NCI-H1694 treated with DMSO at 0.1 percent for 48 hours (cell line): ENCODE measurements at regions not wholly inside any gene's neighbourhood (a gene's known extent, or its start where the extent isn't known, plus 50 kb on each side); places are given as distances from the start of the nearest gene placed in this dataset.
"Not testable (repeated sequence)": the region's sequence is repeated elsewhere in the genome, so short reads cannot be mapped to it uniquely, and the experiment has no call there.

Source experiments
- DNase-seq: peaks from one replicate; lab custom pipeline; 2025; lab: John Stamatoyannopoulos, UW

DNA sequence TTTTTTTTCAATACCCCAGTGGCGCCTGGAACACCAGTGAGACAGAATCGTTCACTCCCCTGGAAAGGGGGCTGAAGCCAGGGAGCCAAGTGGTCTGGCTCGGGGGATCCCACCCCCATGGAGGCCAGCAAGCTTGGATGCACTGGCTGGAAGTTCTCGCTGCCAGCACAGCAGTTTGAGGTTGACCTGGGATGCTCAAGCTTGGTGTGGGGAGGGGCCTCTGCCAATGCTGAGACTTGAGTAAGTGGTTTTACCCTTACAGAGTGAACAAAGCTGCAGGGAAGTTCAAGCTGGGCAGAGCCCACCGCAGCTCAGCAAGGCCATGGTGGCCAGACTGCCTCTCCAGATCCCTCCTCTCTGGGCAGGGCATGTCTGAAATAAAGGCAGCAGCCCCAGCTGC, 276.2 kb upstream of the CNTN6 start:
- DNase-seq = no peak

DNA sequence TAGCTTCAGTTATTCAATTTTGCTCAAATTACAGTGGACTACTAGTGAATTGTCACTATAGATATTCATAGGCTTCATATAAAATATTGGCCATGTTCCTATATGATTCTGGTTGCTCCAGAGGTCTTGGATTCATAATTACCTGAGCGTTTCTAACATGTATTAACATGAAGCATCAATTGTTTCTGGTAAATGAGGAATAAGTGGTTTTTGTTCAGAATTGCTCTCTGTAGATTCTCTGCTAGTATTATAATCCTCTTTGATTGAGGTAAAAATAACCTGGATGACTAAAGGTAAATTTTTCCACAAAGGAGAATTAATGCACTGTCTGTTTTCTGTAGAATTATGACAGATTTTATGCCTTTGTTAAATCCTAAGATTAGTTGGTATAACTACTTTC, 258.1 kb upstream of the CNTN6 start:
- no peak for DNase-seq

DNA sequence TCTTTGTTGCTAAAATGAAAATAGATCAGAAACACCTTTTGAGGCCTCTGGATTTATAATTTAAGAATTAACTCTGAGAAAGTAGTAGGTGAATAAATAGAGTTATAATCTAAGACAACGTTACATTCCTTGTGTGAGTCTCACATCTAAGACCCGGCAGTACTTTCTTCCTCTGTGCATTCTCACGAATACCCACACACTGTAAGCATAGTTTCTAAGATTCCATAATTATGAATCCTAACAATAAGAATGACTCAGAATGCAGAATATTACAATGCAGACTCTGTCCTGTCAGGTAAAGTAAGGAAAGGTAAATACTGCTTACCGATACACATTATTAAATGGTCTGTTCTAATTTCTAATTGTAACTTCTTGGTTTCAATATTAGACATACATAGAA, 257.7 kb upstream of the CNTN6 start:
- no peak for DNase-seq

DNA sequence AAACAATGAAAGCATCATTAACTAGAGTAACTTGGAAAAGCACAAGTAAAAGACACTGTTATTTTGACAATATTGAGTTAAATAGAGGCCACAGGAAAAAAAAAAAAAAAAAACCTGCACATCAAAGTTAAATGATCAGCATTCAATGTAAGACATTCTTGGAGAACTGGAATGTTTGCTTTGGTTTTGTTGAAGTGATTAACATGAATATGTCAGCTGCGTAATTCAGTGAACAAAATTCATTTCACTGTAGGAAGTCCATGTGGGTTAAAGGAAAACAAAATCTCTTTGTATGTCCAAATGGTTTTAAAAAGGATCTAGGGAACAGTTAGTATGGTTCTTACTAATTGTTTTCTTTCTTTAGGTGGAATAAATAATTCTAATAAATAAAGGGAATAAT, 252.8 kb upstream of the CNTN6 start:
- no peak for DNase-seq

GRCh38 chr3:851098-851790, 241.6 kb upstream of the CNTN6 start:
- no peak for DNase-seq

- no peak for DNase-seq
These were observed 240.8 kb upstream of the CNTN6 start for GRCh38 chr3:852033-852432.

DNA sequence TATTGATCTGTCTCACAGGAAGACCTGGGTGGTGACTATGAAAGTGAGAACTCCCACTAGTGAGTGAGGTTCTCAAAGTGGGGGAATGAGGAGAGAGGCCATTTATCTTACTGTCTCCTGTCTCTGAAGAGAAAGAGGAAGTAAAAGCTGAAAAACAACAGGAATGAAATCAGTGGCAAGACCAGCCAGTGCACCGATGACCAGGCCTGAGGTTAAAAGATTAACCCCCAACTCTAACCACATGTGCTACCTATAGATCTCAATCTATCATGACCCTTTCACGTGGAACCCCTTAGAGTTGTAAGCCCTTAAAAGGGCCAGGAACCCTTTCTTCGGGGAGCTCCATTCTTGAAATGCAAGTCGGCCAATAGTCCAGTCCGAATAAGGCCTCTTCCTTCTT, 239.3 kb upstream of the CNTN6 start:
- no peak for DNase-seq

DNA sequence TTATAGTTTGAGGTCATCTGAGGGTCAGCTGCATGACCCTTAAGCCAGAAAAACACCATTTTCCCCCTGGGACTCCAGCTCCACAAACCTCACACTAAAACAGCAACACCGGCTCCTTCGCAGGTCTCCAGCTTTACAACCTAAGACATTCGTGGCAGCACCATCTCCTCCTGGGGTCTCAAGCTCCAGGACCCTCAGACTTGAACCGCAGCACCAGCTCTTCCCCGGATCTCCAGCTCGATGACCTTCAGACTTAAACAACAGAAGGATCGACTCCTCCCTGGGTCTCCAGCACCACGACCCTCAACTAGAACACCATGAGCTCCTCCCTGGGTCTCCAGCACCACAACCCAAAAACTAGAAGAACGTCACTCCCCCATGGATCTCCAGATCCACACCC, 233.7 kb upstream of the CNTN6 start:
- no peak for DNase-seq

DNA sequence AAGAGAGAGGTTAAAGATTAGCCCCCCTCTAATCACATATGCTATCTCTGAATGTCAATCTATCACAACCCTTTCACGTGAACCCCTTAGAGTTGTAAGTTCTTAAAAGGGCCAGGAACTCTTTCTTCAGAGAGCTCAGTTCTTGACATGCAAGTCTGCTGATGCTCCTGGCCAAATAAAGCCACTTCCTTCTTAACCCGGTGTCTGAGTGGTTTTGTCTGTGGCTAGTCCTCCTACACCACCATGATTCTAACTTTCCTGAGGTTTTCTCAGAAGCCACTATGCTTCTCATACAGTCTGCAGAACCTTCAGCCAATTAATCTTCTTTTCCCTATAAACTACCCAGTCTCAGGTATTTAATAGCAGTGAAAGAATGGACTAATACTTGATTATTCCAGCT, 231.1 kb upstream of the CNTN6 start:
- DNase-seq = no peak

- no peak for DNase-seq
These were observed 223.6 kb upstream of the CNTN6 start for GRCh38 chr3:869269-869668.

DNA sequence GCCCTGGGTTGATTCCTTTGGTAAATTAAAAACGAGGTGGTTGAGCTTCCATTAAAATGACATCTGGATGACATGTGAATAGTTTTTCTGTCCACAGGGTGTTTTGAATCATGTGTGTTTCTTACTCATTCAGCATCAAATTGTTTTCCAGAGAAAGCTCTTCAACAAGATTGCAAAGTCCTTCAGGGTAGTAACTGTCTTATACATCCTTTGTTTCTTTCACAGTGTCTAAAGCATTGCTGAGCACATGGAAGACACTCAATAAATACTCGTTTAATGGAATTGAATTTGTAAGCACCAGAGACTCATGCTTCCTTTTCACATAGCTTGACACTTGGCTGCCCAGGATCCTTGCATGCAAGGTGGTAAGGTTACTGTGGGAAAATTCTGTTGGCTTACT, 223.1 kb upstream of the CNTN6 start:
- no peak for DNase-seq

DNA sequence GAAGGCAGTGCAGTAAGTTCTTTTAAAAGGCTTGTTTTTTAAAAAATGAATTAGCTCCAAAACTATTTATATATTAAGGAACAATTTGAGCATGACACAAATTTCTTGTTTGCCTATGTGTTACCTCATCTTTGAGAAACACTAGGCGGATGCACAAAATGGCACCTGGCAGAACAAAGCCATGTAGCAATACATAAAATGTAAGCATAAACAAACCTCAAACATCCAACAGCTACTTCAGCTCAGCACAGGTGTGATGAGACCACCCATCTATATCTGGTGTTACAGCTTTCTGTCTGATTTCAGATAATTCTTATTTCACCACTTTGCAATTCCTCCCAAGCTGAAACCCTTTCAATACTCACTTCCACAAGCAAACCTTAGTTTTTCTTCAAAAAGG, 221.2 kb upstream of the CNTN6 start:
- no peak for DNase-seq

DNA sequence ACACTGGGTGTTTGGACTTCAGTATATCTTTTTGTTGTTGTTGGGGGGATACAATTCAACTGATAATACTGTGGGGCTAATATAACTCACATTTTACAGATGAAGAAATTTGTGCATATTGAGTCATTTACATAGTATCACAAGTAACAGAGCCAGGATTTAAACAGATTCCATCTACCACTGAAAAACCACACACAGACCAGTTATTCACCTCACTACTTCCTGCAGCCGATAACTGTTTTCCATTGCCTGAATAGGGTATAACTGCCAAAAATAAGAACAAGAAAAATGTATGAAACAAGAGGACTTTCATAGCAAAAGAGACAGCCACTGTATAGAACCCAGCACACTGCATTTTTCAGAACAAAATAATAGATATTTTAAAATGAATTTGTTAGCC, 215.8 kb upstream of the CNTN6 start:
- DNase-seq = no peak

- DNase-seq = no peak
These were observed 214.1 kb upstream of the CNTN6 start for GRCh38 chr3:878746-879145.

DNA sequence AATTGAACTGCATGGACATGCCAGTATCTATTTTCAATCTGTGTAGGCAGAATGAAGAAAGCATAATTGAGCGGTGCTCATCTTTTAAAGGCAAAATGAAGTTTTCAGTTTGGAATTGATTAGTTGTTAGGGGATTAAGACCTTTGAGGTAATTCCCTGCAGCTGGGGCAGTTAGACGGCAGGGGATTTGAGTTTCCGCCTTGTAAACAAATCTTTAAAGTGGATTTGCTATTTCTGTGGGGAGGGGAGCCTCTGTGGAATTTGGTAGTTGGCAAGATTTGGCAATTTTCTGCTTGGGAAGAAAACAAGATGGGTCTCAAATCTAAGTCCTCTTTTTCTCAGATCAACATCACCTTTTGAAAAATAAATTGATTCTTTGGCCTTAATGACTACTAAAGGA, 212.5 kb upstream of the CNTN6 start:
- DNase-seq = no peak

GRCh38 chr3:882533-882932, 210.3 kb upstream of the CNTN6 start:
- no peak for DNase-seq

- no peak for DNase-seq
These were observed 190.7 kb upstream of the CNTN6 start for GRCh38 chr3:901953-902778.

GRCh38 chr3:905217-905616, 187.6 kb upstream of the CNTN6 start:
- DNase-seq = no peak

DNA sequence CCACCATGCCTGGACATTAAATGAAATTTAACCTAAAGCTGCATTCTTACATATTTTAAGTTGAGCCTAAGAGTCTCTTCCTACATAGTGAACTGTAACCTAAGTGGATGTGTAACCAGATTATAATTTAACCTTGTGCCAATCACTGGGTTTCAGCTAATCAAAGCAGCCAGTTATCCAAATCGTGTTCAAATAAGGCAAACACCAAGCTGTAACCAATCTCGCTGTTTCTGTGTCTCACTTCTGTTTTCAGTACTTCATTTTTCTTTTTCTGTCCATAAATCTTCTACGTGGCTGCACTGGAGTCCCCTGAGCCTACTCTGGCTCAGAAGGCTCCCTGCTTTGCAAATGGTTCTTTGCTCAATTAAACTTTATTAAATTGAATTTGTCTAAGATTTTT, 186.1 kb upstream of the CNTN6 start:
- no peak for DNase-seq

DNA sequence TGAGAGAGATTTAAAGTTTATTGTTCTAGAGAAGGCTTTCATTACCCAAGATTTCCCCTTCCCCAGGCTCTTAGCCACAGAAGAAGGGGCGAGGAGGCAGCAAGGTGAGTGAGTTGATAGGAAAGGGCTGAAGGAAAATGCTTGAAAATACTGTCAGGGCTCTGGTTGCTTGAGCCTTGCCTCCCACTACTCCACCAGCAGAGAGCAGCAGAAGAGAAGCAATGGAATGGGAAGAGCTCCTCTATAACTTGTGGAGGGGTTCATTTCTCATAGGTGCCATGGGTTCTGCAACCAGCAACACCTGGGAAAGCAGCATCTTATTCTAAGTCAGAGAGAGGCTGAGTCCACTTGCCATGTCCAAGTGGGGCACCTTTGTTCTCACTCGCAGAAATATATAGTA, 184.0 kb upstream of the CNTN6 start:
- no peak for DNase-seq

DNA sequence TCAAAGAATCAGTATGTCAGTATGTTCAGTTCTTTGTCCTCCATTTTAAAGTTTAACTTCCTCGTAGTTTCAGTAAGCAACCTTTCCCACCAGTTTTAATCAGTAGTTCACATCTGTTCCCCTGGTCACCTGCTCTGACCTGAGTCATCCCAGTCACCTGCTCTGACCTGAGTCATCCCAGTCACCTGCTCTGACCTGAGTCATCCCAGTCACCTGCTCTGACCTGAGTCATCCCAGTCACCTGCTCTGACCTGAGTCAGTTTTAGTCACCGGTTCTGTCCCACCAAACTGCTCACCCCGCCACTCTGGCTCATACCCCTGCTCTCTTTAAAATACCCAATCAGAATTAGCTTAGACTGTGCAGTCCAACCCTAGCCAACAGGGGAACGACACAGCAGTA, 180.1 kb upstream of the CNTN6 start:
- DNase-seq = not testable (repeated sequence)

GRCh38 chr3:923161-923910, 169.5 kb upstream of the CNTN6 start:
- no peak for DNase-seq

DNA sequence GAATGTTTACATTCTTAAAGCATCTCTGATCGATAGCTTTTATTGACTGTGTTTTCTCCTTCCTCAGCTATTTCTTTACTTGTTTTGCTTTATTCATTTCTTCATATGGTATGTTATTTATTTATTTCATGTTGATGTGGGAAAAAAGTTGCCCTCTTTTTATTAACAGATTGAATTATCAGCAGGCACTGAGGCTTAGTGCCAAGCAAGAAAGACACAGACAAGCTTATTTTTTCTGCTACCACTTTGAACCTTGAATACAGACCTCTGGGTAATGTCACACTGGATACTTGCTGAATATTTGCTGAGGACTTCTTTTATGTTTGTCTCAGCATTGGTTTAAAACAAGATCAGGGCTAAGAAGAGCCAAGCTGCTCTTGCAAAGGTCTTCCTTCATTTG, 162.0 kb upstream of the CNTN6 start:
- no peak for DNase-seq
